ENCODE measurements at regions not wholly inside any gene's neighbourhood (a gene's known extent, or its start where the extent isn't known, plus 50 kb on each side); places are given as distances from the start of the nearest gene placed in this dataset.
"Not testable (repeated sequence)": the region's sequence is repeated elsewhere in the genome, so short reads cannot be mapped to it uniquely, and the experiment has no call there.

- no peak for ATAC-seq
- Mint-ChIP-seq H3K4me3 (no peak overlapping the region), H3K9me3 (no peaks in the 10 kb centered on the region), H3K4me1 (no peaks in the 10 kb centered on the region), H3K27ac (no peak overlapping the region), H3K36me3 (ENCODE audit: low read depth) (no peaks in the 10 kb centered on the region), H3K27me3 (peaks cover 1% of the 10 kb centered on the region)
- no peak for DNase-seq
Observed at GRCh38 chr20:57104651-57105204, 161.7 kb downstream of the BMP7 start.

- DNase-seq (no peak), ATAC-seq (no peak)
- Mint-ChIP-seq H3K36me3 (ENCODE audit: low read depth) (no peaks in the 10 kb centered on the region), H3K4me3 (no peak overlapping the region), H3K4me1 (no peaks in the 10 kb centered on the region), H3K27me3 (peaks cover 1% of the 10 kb centered on the region), H3K9me3 (no peaks in the 10 kb centered on the region), H3K27ac (no peak overlapping the region)
Observed at GRCh38 chr20:57106030-57106682, 160.3 kb downstream of the BMP7 start.

GRCh38 chr20:57106692-57107091, 159.7 kb downstream of the BMP7 start:
- ATAC-seq (no peak), DNase-seq (no peak)
- Mint-ChIP-seq H3K4me3 (no peak overlapping the region), H3K9me3 (no peaks in the 10 kb centered on the region), H3K27ac (no peak overlapping the region), H3K27me3 (peaks cover 1% of the 10 kb centered on the region), H3K36me3 (ENCODE audit: low read depth) (no peaks in the 10 kb centered on the region), H3K4me1 (no peaks in the 10 kb centered on the region)

- no peaks in the 10 kb centered on the region for H3K36me3 Mint-ChIP-seq (ENCODE audit: low read depth)
- no peak overlapping the region for H3K4me3 Mint-ChIP-seq
- DNase-seq: no peak
- no peaks in the 10 kb centered on the region for H3K4me1 Mint-ChIP-seq
- peaks cover 1% of the 10 kb centered on the region for H3K27me3 Mint-ChIP-seq
- H3K27ac Mint-ChIP-seq: no peak overlapping the region
- no peaks in the 10 kb centered on the region for H3K9me3 Mint-ChIP-seq
- no peak for ATAC-seq
Observed at GRCh38 chr20:57107208-57107607, 159.2 kb downstream of the BMP7 start.

DNA sequence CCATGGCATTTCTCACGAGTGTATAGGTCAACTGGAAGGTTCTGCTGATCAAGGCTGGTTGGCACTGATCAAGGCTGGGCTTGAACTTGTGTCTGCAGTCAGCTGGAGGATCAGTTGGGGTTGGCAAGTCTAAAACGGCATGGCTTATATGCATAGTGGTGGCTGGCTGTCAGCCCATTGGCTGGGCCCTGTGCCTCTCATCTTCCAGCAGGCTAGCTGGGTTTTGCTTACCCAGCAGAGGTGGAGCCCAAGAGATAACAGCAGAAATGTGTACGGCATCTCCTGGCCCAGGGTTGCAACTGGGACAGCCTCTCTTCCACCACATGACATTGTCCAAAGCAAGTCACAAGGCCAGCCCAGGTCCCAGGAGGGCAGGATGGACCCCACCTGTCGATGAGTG, 158.2 kb downstream of the BMP7 start:
- no peak overlapping the region for H3K27ac Mint-ChIP-seq
- H3K4me1 Mint-ChIP-seq: no peaks in the 10 kb centered on the region

GRCh38 chr20:57108742-57109570, 157.5 kb downstream of the BMP7 start:
- Mint-ChIP-seq H3K27ac (no peak overlapping the region), H3K36me3 (ENCODE audit: low read depth) (no peaks in the 10 kb centered on the region), H3K4me3 (no peak overlapping the region), H3K27me3 (peaks cover 2% of the 10 kb centered on the region), H3K9me3 (no peaks in the 10 kb centered on the region), H3K4me1 (no peaks in the 10 kb centered on the region)
- ATAC-seq: no peak
- DNase-seq: no peak

More for the DNA sequence above, 158.2 kb downstream of the BMP7 start:
- DNase-seq (no peak), ATAC-seq (no peak)
- Mint-ChIP-seq H3K27me3 (peaks cover 1% of the 10 kb centered on the region), H3K9me3 (no peaks in the 10 kb centered on the region), H3K4me3 (no peak overlapping the region), H3K36me3 (ENCODE audit: low read depth) (no peaks in the 10 kb centered on the region)

DNA sequence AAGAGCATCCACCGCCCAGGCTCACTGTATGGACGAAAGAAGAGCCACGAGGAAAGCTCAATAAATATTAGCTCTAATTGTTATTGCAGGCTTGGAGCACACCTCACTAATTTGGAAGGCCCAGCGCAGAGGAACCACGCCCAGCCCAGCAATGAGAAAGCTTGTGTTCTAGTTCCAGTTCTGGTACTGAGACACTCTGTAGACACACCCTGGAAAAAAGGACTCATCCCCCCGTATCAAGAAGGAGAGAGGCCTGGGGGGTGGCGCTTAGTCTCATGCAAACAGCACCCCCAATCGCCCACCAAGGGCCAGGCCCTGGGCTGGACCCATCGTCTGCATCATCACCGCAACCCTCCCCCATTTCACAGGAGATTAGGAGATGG, 156.9 kb downstream of the BMP7 start:
- no peaks in the 10 kb centered on the region for H3K36me3 Mint-ChIP-seq (ENCODE audit: low read depth)
- H3K27me3 Mint-ChIP-seq: peaks cover 3% of the 10 kb centered on the region
- H3K27ac Mint-ChIP-seq: no peak overlapping the region
- no peak overlapping the region for H3K4me3 Mint-ChIP-seq
- no peaks in the 10 kb centered on the region for H3K4me1 Mint-ChIP-seq
- DNase-seq: no peak
- no peak for ATAC-seq
- no peaks in the 10 kb centered on the region for H3K9me3 Mint-ChIP-seq

DNA sequence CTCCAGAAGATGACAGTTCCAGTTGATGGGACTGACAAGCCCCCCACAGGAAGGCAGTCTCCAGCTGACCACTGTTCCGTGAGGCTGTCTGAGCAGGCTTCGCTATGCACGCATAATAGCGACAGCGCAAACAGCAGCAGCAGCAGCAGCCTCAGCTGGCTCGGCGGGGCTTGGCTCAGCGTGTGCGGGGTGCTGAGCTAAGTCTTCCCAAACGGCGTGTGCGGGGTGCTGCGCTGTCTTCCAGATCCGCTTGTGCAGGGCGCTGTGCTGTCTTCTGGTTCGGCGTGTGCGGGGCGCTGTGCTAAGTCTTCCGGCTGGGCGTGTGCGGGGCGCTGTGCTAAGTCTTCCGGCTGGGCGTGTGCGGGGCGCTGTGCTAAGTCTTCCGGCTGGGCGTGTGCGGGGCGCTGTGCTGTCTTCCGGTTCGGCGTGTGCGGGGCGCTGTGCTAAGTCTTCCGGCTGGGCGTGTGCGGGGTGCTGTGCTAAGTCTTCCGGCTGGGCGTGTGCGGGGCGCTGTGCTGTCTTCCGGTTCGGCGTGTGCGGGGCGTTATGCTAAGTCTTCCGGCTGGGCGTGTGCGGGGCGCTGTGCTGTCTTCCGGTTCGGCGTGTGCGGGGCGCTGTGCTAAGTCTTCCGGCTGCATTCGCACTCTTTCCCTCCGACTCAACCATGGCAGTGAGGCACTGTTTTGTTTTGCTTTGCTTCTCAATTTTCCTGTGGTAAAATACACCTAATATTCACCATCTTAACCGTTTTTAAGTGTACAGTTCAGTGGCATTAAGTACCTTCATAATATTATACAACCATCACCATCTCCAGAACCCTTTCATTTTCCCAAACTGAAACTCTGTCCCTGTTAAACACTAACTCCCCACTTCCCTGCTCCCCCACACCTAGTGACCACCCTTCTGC, 156.1 kb downstream of the BMP7 start:
- not testable (repeated sequence) for ATAC-seq; H3K4me3 Mint-ChIP-seq; DNase-seq; H3K4me1 Mint-ChIP-seq; H3K36me3 Mint-ChIP-seq (ENCODE audit: low read depth); H3K9me3 Mint-ChIP-seq; H3K27me3 Mint-ChIP-seq; H3K27ac Mint-ChIP-seq

DNA sequence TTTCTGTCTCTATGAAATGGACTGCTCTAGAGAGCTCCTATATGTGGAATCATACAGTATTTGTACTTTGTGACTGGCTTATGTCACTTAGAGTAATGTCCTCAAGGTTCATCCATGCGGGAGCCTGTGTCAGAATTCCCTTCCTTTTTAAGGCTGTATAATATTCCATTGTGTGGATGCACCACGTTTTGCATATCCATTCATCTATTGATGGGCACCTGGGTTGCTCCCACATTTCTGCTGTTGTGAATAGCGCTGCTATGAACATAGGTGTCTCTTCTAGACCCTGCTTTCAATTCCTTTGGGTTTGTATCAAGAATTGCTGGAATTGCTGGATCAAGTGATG, 155.4 kb downstream of the BMP7 start:
- no peaks in the 10 kb centered on the region for H3K9me3 Mint-ChIP-seq
- no peak overlapping the region for H3K27ac Mint-ChIP-seq
- DNase-seq (no peak), ATAC-seq (no peak)
- peaks cover 5% of the 10 kb centered on the region for H3K27me3 Mint-ChIP-seq
- no peaks in the 10 kb centered on the region for H3K4me1 Mint-ChIP-seq
- no peaks in the 10 kb centered on the region for H3K36me3 Mint-ChIP-seq (ENCODE audit: low read depth)
- no peak overlapping the region for H3K4me3 Mint-ChIP-seq

DNA sequence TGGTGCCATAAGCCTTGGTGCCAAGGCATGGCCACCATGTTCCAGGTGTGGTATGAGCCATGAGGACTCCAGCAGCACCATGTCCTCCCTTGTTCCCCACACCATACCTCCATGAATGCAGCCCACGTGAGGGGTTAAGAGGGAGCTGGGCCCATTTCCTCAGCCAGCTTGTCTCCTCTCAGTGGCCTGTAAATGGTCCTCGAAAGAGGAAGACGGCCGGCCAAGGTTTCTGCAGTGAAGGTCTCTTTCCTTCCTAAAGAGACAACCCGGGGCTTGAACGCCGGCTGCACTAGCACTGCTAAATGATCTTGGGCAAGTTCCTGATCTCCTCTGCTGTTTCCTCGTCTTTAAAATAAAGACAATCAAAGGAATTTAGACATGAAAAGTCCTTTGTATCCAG, 154.0 kb downstream of the BMP7 start:
- ATAC-seq (no peak), DNase-seq (no peak)
- Mint-ChIP-seq H3K27ac (no peak overlapping the region), H3K4me1 (no peaks in the 10 kb centered on the region), H3K36me3 (ENCODE audit: low read depth) (no peaks in the 10 kb centered on the region), H3K4me3 (no peak overlapping the region), H3K27me3 (peaks cover 5% of the 10 kb centered on the region), H3K9me3 (no peaks in the 10 kb centered on the region)

DNA sequence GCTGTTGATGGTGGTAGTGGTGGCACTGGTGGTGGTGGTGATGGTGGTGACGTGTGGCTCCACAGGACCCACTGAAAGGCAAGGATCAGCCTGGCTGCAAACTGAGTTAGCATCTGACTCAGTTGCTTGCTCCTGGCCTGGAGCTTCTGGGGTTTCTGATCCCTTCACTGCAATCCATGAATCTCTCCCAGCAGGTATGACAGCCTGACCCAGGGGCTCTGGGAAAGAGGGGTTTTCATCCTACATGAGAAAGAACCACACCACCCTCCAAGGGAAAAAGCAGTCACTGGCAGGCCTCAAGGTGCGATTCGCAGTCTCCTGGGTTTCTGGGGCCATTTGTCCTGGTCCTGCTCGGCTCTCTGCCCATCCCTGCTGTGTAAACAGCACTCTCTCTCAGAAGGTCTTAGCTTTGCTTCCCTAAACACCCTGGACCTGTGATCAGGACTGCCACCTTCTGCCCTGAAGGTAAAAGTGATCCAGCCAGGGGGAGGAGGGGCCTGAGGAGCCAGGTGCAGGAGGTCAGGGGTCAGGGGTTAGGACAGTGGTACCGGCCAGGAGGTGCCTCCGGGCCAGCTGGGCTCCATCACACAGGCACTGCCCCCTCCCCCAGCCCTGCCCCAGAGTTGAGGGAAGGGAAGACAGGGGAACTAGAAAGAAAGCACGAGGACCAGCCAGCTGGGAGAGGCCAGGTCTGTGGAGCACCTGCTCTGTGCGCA, 152.0 kb downstream of the BMP7 start:
- no peak for ATAC-seq
- H3K36me3 Mint-ChIP-seq (ENCODE audit: low read depth): no peaks in the 10 kb centered on the region

DNA sequence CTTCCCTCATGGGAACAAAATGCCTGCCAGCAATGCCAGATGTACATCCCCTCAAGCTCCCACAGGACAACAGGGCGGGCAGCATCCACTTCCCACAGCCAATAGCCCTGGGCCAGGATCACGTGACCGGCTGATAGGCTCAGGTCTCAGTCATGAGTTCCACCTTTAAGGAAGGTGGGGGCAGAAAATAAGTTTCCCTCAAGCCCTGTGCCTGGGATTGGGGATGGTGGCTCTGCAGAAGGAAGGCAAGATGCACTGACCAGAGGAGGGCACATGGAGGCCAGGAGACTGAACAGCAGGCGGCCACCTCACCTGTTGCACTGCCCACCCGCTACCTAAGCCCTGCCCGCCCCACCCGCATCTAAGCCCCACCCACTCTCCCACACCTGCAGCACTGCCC, 149.1 kb downstream of the BMP7 start:
- Mint-ChIP-seq H3K9me3 (no peaks in the 10 kb centered on the region), H3K27me3 (peaks cover 3% of the 10 kb centered on the region), H3K27ac (no peak overlapping the region), H3K36me3 (ENCODE audit: low read depth) (no peaks in the 10 kb centered on the region), H3K4me3 (no peak overlapping the region), H3K4me1 (no peaks in the 10 kb centered on the region)
- DNase-seq (no peak), ATAC-seq (no peak)

More for the DNA sequence above, 152.0 kb downstream of the BMP7 start:
- H3K27me3 Mint-ChIP-seq: peaks cover 3% of the 10 kb centered on the region
- H3K9me3 Mint-ChIP-seq: no peaks in the 10 kb centered on the region
- H3K4me3 Mint-ChIP-seq: no peak overlapping the region
- no peaks in the 10 kb centered on the region for H3K4me1 Mint-ChIP-seq
- no peak overlapping the region for H3K27ac Mint-ChIP-seq
- DNase-seq: no peak

DNA sequence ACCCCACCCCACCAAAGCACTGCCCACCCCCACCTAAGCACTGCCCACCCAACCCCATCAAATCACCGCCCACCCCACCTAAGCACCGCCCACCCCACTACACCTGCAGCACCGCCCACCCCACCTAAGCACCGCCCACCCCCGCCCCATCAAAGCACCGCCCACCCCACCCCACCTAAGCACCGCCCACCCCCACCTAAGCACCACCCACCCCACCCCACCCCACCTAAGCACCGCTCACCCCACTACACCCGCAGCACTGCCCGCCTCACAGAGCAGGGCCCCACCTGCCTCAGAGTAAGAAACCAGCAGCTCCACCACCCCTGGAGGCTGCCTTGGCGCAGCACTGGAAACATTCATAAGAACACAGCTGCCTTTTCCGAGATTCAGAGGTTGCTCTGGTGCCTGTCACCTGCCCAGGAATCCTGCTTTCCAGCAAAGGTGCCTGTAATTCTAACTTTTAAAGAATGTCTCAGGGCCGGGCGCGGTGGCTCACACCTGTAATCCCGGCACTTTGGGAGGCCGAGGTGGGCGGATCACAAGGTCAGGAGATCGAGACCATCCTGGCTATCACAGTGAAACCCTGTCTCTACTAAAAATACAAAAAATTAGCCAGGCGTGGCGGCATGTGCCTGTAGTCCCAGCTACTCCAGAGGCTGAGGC, 148.2 kb downstream of the BMP7 start:
- no peaks in the 10 kb centered on the region for H3K4me1 Mint-ChIP-seq
- DNase-seq (no peak), ATAC-seq (no peak)
- H3K36me3 Mint-ChIP-seq (ENCODE audit: low read depth): no peaks in the 10 kb centered on the region
- no peaks in the 10 kb centered on the region for H3K9me3 Mint-ChIP-seq
- no peak overlapping the region for H3K27ac Mint-ChIP-seq
- H3K4me3 Mint-ChIP-seq: no peak overlapping the region
- H3K27me3 Mint-ChIP-seq: peaks cover 3% of the 10 kb centered on the region

All from activated naive CD8-positive, alpha-beta T cell treated with anti-CD3 and anti-CD28 coated beads, Interleukin-2, amount 50 U/mL, for 24 hours (primary cell).